H1 (cell line): ENCODE measurements at regions not wholly inside any gene's neighbourhood (a gene's known extent, or its start where the extent isn't known, plus 50 kb on each side); places are given as distances from the start of the nearest gene placed in this dataset.

ENCODE experiments used
- CTCF ChIA-PET: fragments of 300-600 bp; sonication (Branson Sonifier 250); formaldehyde crosslinking; loops from one replicate; lab custom pipeline; 2021; ENCODE audit not compliant: partially characterized antibody; lab: Charles Lee
- POLR2A ChIA-PET: fragments of 300-600 bp; sonication (Branson Sonifier 250); formaldehyde crosslinking; loops from one replicate; lab custom pipeline; 2021; ENCODE audit warnings: inconsistent platforms; ENCODE audit not compliant: partially characterized antibody; lab: Charles Lee
- DNase-seq, 2 experiments: peaks; one replicate each; pipeline versions ENCODE4 v3.0.0 to v3.0.0-alpha.2; 2010 to 2022; ENCODE audit warnings: low spot score in 2 of 2, low read depth in 1 of 2, mixed read lengths in 1 of 2
- FAIRE-seq: peaks from 2 replicates; lab custom pipeline; 2011; peaks lifted over from hg19 to GRCh38; lab: Jason Lieb, UNC
- H2AFZ ChIP-seq: 2 replicates; pipeline ENCODE4 v1.8.1; 2012; ENCODE audit warnings: low read length, inconsistent platforms
- H2AK5ac ChIP-seq: 2 replicates; pipeline ENCODE4 v1.6.1; 2013; ENCODE audit warnings: low read depth, low read length
- H2BK120ac ChIP-seq: replicated peaks from 2 replicates; pipeline ENCODE3; 2013; ENCODE audit warnings: low read depth, low read length, inconsistent platforms
- H2BK12ac ChIP-seq: 2 replicates; pipeline ENCODE4 v1.6.1; 2013; ENCODE audit warnings: low read depth, low read length
- H2BK15ac ChIP-seq: 2 replicates; pipeline ENCODE4 v1.6.1; 2013; ENCODE audit warnings: low read length
- H2BK20ac ChIP-seq: 2 replicates; pipeline ENCODE4 v1.6.1; 2013; ENCODE audit warnings: low read length
- H2BK5ac ChIP-seq: 2 replicates; pipeline ENCODE4 v1.6.1; 2013; ENCODE audit warnings: low read depth, low read length
- H3K14ac ChIP-seq: 2 replicates; pipeline ENCODE4 v1.6.1; 2013; ENCODE audit warnings: inconsistent platforms; ENCODE audit not compliant: insufficient read length
- H3K18ac ChIP-seq: 2 replicates; pipeline ENCODE4 v1.6.1; 2013; ENCODE audit warnings: low read length; ENCODE audit errors: extremely low read depth
- H3K23ac ChIP-seq: 2 replicates; pipeline ENCODE4 v1.6.1; 2013; ENCODE audit warnings: inconsistent platforms; ENCODE audit not compliant: insufficient read length
- H3K23me2 ChIP-seq: 2 replicates; pipeline ENCODE4 v1.6.1; 2013; ENCODE audit warnings: low read depth, low read length
- H3K27ac ChIP-seq: 2 replicates; pipeline ENCODE4 v1.6.1; 2011; ENCODE audit warnings: low read depth, low read length, inconsistent platforms
- H3K27me3 ChIP-seq, 4 experiments: replicated peaks in 1 of 4; 1 replicate in 1 of 4; 2 replicates in 3 of 4; pipeline versions ENCODE4 v1.6.1 to v1.8.1; 2011 to 2013; ENCODE audit warnings: low read length in 3 of 4, mild to moderate bottlenecking in 3 of 4, inconsistent platforms in 2 of 4, mixed read lengths in 2 of 4, moderate library complexity in 1 of 4; ENCODE audit not compliant: control insufficient read depth in 3 of 4, insufficient read depth in 3 of 4; ENCODE audit errors: extremely low read depth in 1 of 4
- H3K36me3 ChIP-seq, 4 experiments: 2 replicates each; pipeline versions ENCODE4 v1.6.1 to v1.8.1; 2011 to 2013; ENCODE audit warnings: mild to moderate bottlenecking in 4 of 4, low read length in 3 of 4, moderate library complexity in 2 of 4, control low read depth in 1 of 4, inconsistent platforms in 1 of 4; ENCODE audit not compliant: insufficient read depth in 4 of 4, control insufficient read depth in 2 of 4
- H3K4ac ChIP-seq: replicated peaks from 2 replicates; pipeline ENCODE3; 2013; ENCODE audit warnings: low read length, low read depth, mixed read lengths, inconsistent platforms; ENCODE audit not compliant: insufficient read length
- H3K4me1 ChIP-seq, 4 experiments: replicated peaks in 1 of 4; 1 replicate in 1 of 4; 2 replicates in 3 of 4; pipeline versions ENCODE4 v1.6.1 to v1.8.1; 2011 to 2013; ENCODE audit warnings: low read length in 3 of 4, inconsistent platforms in 2 of 4, mixed read lengths in 1 of 4; ENCODE audit not compliant: insufficient read depth in 4 of 4, control insufficient read depth in 3 of 4
- H3K4me2 ChIP-seq, 2 experiments: 2 replicates each; pipeline versions ENCODE4 v1.6.1 to v1.8.1; 2011 to 2013; ENCODE audit warnings: low read depth in 2 of 2, low read length in 2 of 2, control low read depth in 1 of 2, inconsistent platforms in 1 of 2, mild to moderate bottlenecking in 1 of 2; ENCODE audit not compliant: insufficient read depth in 1 of 2
- H3K4me3 ChIP-seq, 4 experiments: fragments of 200-600, 300-600 bp in 1 of 4; sonication (generic), shearing (Covaris generic), sonication (Bioruptor Twin) in 1 of 4; 2 replicates each; pipeline versions ENCODE4 v1.5.1 to v1.8.1; 2011 to 2016; ENCODE audit warnings: low read length in 4 of 4, low read depth in 3 of 4, control low read depth in 2 of 4, inconsistent platforms in 2 of 4, mild to moderate bottlenecking in 2 of 4, mixed read lengths in 1 of 4, moderate library complexity in 1 of 4; ENCODE audit not compliant: insufficient read depth in 2 of 4; ENCODE audit errors: extremely low read depth in 1 of 4
- H3K56ac ChIP-seq: replicated peaks from 2 replicates; pipeline ENCODE3; 2013; ENCODE audit warnings: low read depth, mild to moderate bottlenecking, mixed read lengths, low read length, inconsistent platforms; ENCODE audit not compliant: insufficient read length
- H3K79me1 ChIP-seq: 2 replicates; pipeline ENCODE4 v1.6.1; 2013; ENCODE audit warnings: low read depth, low read length, control low read depth
- H3K79me2 ChIP-seq, 2 experiments: 2 replicates each; pipeline versions ENCODE4 v1.6.1 to v1.8.1; 2012 to 2013; ENCODE audit warnings: low read length in 2 of 2, mild to moderate bottlenecking in 2 of 2, inconsistent platforms in 1 of 2; ENCODE audit not compliant: insufficient read depth in 2 of 2, control insufficient read depth in 1 of 2
- H3K9ac ChIP-seq, 4 experiments: replicated peaks in 1 of 4; 1 replicate in 1 of 4; 2 replicates in 3 of 4; pipeline versions ENCODE4 v1.6.1 to v1.8.1; 2011 to 2013; ENCODE audit warnings: low read depth in 3 of 4, low read length in 3 of 4, control low read depth in 2 of 4, mild to moderate bottlenecking in 2 of 4, moderate library complexity in 2 of 4, inconsistent platforms in 1 of 4; ENCODE audit errors: extremely low read depth in 1 of 4
- H3K9me3 ChIP-seq, 2 experiments: 2 replicates each; pipeline versions ENCODE4 v1.6.1 to v1.8.1; 2012 to 2013; ENCODE audit warnings: mild to moderate bottlenecking in 2 of 2, moderate library complexity in 2 of 2, control low read depth in 1 of 2, inconsistent platforms in 1 of 2, low read depth in 1 of 2, low read length in 1 of 2, mixed read lengths in 1 of 2; ENCODE audit not compliant: insufficient read depth in 2 of 2
- H4K20me1 ChIP-seq, 2 experiments: replicated peaks in 1 of 2; 2 replicates each; pipeline versions ENCODE3 to v1.8.1; 2011 to 2013; ENCODE audit warnings: inconsistent platforms in 2 of 2, low read length in 2 of 2, mild to moderate bottlenecking in 1 of 2; ENCODE audit not compliant: insufficient read depth in 2 of 2, control insufficient read depth in 1 of 2
- H4K5ac ChIP-seq: 2 replicates; pipeline ENCODE4 v1.6.1; 2013; ENCODE audit warnings: low read length, low read depth, mixed read lengths, inconsistent platforms; ENCODE audit not compliant: insufficient read length
- H4K8ac ChIP-seq: 2 replicates; pipeline ENCODE4 v1.8.0; 2013; ENCODE audit warnings: mild to moderate bottlenecking, moderate library complexity, low read length, inconsistent platforms; ENCODE audit not compliant: insufficient read depth; ENCODE audit errors: extremely low read depth
- H4K91ac ChIP-seq: replicated peaks from 2 replicates; pipeline ENCODE3; 2013; ENCODE audit warnings: low read length, mixed read lengths, inconsistent platforms; ENCODE audit not compliant: insufficient read length
- CTCF ChIP-seq, 3 experiments: IDR thresholded peaks; 1 replicate in 2 of 3; 2 replicates in 1 of 3; pipeline versions ENCODE4 v1.5.1 to v1.6.1; 2011; ENCODE audit warnings: low read length in 3 of 3, mild to moderate bottlenecking in 3 of 3, inconsistent platforms in 2 of 3, low read depth in 1 of 3, moderate library complexity in 1 of 3; ENCODE audit not compliant: insufficient read depth in 1 of 3; ENCODE audit errors: control extremely low read depth in 1 of 3
- HDAC2 ChIP-seq, 2 experiments: fragments of 300-600 bp in 1 of 2; sonication (generic) in 1 of 2; IDR thresholded peaks; 2 replicates each; pipeline ENCODE4 v1.6.1; 2011 to 2012; ENCODE audit warnings: low read depth in 2 of 2, low read length in 2 of 2, mild to moderate bottlenecking in 2 of 2, moderate library complexity in 2 of 2, borderline replicate concordance in 1 of 2, inconsistent platforms in 1 of 2
- RAD21 ChIP-seq, 2 experiments: IDR thresholded peaks in 1 of 2; conservative IDR thresholded peaks in 1 of 2; 2 replicates each; pipeline ENCODE4 v1.6.1; 2011; ENCODE audit warnings: low read depth in 2 of 2, low read length in 2 of 2, improper control_type of control experiment in 1 of 2, inconsistent platforms in 1 of 2, mild to moderate bottlenecking in 1 of 2, moderate library complexity in 1 of 2
- SUZ12 ChIP-seq: fragments of 200-600 bp; sonication (generic); IDR thresholded peaks from 2 replicates; pipeline ENCODE4 v1.6.1; 2012; ENCODE audit warnings: mild to moderate bottlenecking, inconsistent platforms, low read length, moderate library complexity, mixed read lengths
- WGBS, 2 experiments: shearing (Covaris generic) in 1 of 2; methylation state at CpG; one replicate each; pipeline versions ENCODE4 v1.1.6 to v1.1.7; 2013 to 2015; ENCODE audit warnings: low lambda C conversion rate in 2 of 2, mixed read lengths in 2 of 2, inconsistent platforms in 1 of 2, low coverage in 1 of 2, missing lambda C conversion rate in 1 of 2; ENCODE audit not compliant: insufficient replicate concordance in 2 of 2, insufficient coverage in 1 of 2, insufficient read length in 1 of 2; ENCODE audit errors: extremely low coverage in 1 of 2, missing lambda C conversion rate in 1 of 2; 5-methylcytosine and 5-hydroxymethylcytosine counted together
- TF ChIP-seq, protein P1 (sequence below): IDR thresholded peaks from 2 replicates; pipeline ENCODE4 v1.6.1; 2012; ENCODE audit warnings: inconsistent platforms

- H3K4me3 ChIP-seq = no peak overlapping the region
- no peaks in the 10 kb centered on the region for H3K79me2 ChIP-seq
- no peak overlapping the region for H2BK20ac ChIP-seq
- no peak overlapping the region for H3K14ac ChIP-seq
- peak; percentile 88 for FAIRE-seq
- H2BK5ac ChIP-seq = no peak overlapping the region
- TF ChIP-seq RAD21 (IDR thresholded peaks at IDR 0.05 in 1 of 2, conservative IDR thresholded peaks at IDR 0.05 in 1 of 2; ENCODE audit: low read depth in 2 of 2, low read length in 2 of 2) = peak; percentile 89 to 90
- peak in 2 of 3 experiments; percentile 72 to 84; a peak in 3 of 4 replicates for TF ChIP-seq CTCF (IDR thresholded peaks at IDR 0.05; ENCODE audit: control extremely low read depth in 1 of 3, insufficient read depth in 1 of 3, low read depth in 1 of 3, low read length in 3 of 3)
- TF ChIP-seq, protein P1, sequence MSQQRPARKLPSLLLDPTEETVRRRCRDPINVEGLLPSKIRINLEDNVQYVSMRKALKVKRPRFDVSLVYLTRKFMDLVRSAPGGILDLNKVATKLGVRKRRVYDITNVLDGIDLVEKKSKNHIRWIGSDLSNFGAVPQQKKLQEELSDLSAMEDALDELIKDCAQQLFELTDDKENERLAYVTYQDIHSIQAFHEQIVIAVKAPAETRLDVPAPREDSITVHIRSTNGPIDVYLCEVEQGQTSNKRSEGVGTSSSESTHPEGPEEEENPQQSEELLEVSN = no peak
- TF ChIP-seq SUZ12 = no peak
- peak in 1 of 2 experiments; percentile 48; a peak in 1 of 4 replicates for TF ChIP-seq HDAC2 (IDR thresholded peaks at IDR 0.05; ENCODE audit: borderline replicate concordance in 1 of 2, low read depth in 2 of 2, low read length in 2 of 2)
- TF ChIP-seq, all 59 proteins: peak for 3
- Histone ChIP-seq H4K8ac (no peak overlapping the region), H3K9ac (no peak overlapping the region), H3K79me1 (no peaks in the 10 kb centered on the region), H2BK120ac (no peak overlapping the region), H4K91ac (no peak overlapping the region), H3K27me3 (no peaks in the 10 kb centered on the region), H3K36me3 (no peaks in the 10 kb centered on the region), H3K4me1 (no peaks in the 10 kb centered on the region), H3K4me2 (no peak overlapping the region), H3K4ac (no peak overlapping the region), H3K23ac (no peak overlapping the region), H2BK15ac (no peak overlapping the region), H2AK5ac (no peak overlapping the region), H2BK12ac (no peak overlapping the region), H3K23me2 (no peaks in the 10 kb centered on the region), H3K9me3 (no peaks in the 10 kb centered on the region), H3K56ac (no peak overlapping the region), H4K20me1 (no peaks in the 10 kb centered on the region), H3K18ac (no peak overlapping the region), H2AFZ (no peak overlapping the region), H3K27ac (no peak overlapping the region), H4K5ac (no peak overlapping the region)
- WGBS, 2 experiments = 5% methylated on average over 3 of the region's 3 CpGs; no CpG with 5 or more reads in 1 of the 2 experiments
- DNase-seq = no peak
- POLR2A ChIA-PET = no interaction called here
- CTCF ChIA-PET = interaction anchor here (0.6 to 10.4 kb wide), 27 partner anchors 8 to 1543 kb away, joined by 3 to 72 read pairs (median 3); partner anchors contain the start of gene ETNK1
Observed at GRCh38 chr12:23204933-23205778, 580.2 kb downstream of the ETNK1 start.
